GM19455 (cell line): ENCODE measurements at regions not wholly inside any gene's neighbourhood (a gene's known extent, or its start where the extent isn't known, plus 50 kb on each side); places are given as distances from the start of the nearest gene placed in this dataset.

Source experiments
- ATAC-seq: cut with Tn5 transposase; IDR thresholded peaks from one replicate; pipeline ENCODE4 v1.9.1; 2021; ENCODE audit not compliant: unreplicated experiment

GRCh38 chr4:156656896-156657295 is 314.7 kb downstream of the PDGFC start:
- no peak for ATAC-seq

GRCh38 chr4:156654410-156654809 is 317.2 kb downstream of the PDGFC start:
- no peak for ATAC-seq

- ATAC-seq, result no peak
Observed at GRCh38 chr4:156643826-156644225, 327.8 kb downstream of the PDGFC start.

- no peak for ATAC-seq
Observed at GRCh38 chr4:156642161-156642560, 329.4 kb downstream of the PDGFC start.

GRCh38 chr4:156638925-156639605 is 332.5 kb downstream of the PDGFC start:
- no peak for ATAC-seq

DNA sequence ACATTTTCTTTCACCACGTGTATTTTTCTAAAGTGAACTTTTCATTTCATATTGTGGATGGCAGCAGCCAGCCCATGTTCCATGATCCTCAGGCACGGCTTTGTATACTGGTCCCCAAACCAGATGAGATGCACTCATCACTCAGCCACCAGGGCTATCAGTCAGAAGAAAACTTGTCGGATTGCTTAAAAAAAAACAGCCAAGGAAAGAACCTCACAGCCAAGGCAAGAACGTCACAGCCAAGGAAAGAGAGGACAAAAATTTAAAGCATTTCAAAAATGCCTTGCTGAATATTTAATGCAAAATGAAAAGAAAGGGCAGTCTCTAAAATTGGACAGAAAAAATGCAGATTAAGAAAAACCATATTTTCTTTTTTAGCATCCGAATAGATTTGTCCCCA is 333.3 kb downstream of the PDGFC start:
- no peak for ATAC-seq

DNA sequence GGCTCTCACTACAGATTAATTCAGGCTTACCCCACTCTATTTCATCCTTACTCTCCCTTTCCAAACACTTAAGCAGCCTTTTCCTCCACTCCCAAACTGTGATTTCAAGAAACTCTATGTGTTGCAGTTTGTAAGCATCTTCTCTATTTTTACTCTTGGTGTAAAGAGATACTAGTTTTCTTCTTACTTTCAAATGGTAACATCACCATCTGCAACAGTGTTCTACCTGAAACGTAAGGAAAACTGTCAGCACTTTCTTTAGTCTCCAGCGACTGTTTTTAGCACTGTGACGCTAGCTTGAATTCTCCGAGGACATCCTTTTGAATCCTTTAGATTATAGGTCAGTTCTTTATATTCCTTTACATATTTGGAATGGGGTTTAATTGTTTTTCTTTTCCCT is 335.2 kb downstream of the PDGFC start:
- no peak for ATAC-seq

- no peak for ATAC-seq
Observed at GRCh38 chr4:156635051-156635450, 336.5 kb downstream of the PDGFC start.

DNA sequence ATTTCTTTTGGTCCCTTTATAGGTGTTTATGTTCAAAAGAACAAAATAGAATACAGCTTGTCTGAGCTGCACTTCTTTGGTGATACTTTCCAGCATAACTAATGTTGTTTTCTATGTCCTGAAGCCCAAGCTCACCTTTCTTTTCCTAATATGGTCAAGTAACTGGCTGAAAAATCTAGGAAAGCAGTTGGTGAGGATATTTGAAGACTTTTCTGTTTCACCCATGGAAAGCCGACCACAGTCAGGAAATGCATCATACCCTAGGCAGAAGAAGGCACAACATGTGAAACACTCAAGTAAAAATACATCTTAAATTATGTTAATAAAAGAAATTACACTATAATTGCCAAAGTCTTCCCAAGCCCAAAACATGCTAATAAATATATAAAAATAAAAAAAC is 337.0 kb downstream of the PDGFC start:
- ATAC-seq, result no peak

- no peak for ATAC-seq
Observed at GRCh38 chr4:156633847-156634246, 337.8 kb downstream of the PDGFC start.

- no peak for ATAC-seq
Observed at GRCh38 chr4:156628858-156629257, 342.7 kb downstream of the PDGFC start.

GRCh38 chr4:156623376-156623775 is 348.2 kb downstream of the PDGFC start:
- ATAC-seq, result no peak

DNA sequence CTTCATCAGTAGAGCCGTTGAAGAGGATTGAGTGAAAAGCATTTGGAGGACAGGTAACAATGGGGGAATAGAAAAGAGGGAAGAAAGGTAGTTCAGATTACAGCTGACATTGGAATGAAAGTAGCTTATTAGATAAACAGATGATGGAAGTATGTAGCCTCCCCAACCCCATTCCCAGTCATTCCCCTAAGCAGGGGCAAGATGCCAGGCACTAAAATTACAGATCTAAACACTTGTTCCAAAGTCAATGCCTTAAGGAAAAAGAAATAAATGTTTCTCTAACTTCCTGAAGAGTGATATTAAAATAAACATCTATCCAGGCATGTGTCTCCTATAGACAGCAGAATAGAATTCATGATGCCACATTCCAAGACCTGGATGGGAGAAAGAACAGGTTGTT is 350.8 kb downstream of the PDGFC start:
- no peak for ATAC-seq

- ATAC-seq, result no peak
Observed at GRCh38 chr4:156619154-156619934, 352.3 kb downstream of the PDGFC start.

- ATAC-seq, result no peak
Observed at GRCh38 chr4:156615066-156615531, 356.5 kb downstream of the PDGFC start.

GRCh38 chr4:156614536-156614935 is 357.1 kb downstream of the PDGFC start:
- ATAC-seq, result no peak

DNA sequence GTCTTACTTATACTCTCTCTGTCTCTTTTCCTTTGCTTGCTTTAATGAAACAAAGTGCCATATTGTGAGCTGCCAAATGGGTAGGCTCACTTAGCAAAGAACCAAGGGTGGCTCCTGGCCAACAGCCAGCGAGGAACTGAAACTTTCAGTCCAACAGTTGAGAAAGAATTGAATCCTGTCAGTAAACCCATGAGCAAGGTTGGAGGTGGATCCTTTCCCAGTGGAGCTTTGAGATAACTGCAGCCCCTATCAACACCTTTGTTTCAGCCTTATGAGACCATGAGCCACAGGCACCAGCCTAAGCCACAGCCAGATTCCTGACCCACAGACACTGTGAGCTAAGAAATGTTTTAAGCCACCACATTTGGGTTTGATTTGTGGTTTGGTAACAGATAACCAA is 362.2 kb downstream of the PDGFC start:
- no peak for ATAC-seq

DNA sequence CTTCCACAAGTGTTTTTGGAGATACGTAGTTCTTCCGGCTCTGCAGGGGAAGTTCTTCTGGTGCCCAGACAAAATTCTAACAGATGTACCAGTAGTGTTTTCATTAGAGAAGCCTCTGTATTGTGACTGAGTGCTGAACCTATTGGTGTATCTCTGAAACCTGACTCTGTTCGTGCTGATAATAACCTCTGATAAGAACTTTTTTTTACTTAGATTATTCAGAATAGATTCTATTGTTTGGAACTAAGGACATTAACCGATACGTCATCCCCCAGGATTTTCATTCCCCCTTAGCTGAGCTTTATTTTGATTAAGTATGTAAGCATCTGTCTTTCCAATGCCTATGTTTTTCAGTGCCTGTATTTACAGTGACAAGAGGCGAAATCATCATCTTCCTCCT is 362.9 kb downstream of the PDGFC start:
- ATAC-seq, result no peak

DNA sequence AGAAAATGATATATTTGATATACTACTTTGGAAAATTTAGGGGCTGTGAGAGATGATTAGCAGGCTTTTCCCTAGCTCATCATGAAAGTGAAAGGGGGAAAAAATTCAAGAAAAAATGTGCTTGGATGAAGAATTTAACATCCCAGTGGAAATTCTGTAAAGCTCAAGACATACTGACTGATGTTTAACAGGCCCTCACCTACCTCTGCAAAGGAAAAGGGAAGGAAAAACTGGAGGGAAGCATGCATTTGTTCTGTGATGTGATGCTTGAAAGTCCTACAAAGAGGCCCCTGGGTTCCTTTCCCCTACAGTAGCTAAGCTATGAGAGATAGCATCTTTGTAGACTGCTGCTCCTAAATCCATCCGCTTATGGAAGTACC is 364.1 kb downstream of the PDGFC start:
- ATAC-seq, result no peak

DNA sequence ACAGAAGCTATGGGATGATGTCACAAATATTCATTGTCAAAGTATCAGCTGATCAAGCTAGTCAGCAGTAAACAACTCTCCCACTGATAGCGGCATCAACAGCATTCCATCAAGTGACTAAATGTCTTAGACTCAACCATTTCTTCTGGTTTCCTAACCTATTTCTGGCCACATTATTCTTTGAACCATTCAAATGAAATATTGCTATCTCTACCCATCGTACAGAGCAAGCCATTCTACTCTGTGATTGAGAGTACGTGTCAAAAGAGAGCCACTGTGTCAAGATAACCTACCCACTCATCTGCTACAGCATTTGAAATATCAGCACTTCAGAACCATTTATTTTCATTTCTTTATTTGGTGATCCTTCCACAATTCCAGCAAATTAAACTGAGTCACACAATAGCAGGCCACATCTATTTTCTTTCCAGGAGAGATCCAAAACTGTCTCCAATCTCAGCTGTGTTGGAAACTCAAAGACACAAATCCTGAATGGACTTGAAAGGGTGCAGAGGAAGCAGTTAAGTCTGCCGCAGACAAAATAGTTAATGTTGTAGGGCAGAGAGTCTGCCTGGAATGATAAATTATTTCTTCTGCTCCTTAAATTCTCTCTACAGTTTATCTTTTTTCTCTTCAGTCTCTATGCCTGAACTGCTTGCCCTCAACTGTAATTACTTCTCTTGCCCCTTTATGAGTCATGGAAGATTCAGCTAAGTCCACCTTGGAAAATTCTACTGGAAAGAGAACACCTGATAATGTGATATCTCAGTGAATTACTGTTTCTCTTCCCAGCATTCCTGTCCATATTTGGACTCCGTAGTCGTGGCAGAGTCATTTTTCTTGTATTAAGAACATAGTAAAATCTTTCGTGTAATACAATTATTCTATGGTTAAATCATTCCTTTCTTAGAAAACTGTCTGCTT is 364.8 kb downstream of the PDGFC start:
- ATAC-seq, result no peak

DNA sequence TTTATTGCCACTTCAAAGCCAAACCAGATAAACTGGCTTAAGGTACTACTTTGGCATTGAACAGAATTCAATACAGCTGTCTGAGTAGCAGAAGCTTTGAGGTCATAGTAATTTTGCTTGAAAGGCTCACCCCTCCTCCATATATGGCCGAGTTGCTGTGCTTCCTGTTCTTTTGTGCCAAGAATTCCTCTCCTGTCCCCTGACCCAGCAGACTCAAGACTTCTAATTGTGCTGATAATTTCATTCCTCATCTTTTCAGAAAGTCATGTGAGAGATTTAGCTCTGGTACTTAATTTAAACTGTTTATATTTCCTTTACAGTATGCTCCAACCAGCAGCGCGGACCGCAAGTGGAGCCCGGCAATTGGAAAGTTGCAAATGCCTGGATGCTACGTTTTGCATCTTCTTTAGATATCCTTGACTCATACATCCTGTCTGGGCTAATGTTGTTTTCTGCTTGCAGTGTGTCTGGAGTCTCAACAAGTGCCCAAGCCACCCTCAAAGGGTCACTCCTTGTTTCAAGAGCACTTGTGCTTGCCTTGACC is 373.4 kb downstream of the PDGFC start:
- no peak for ATAC-seq
